NCI-H1417 (cell line): ENCODE measurements at regions not wholly inside any gene's neighbourhood (a gene's known extent, or its start where the extent isn't known, plus 50 kb on each side); places are given as distances from the start of the nearest gene placed in this dataset.
"Not testable (repeated sequence)": the region's sequence is repeated elsewhere in the genome, so short reads cannot be mapped to it uniquely, and the experiment has no call there.

ENCODE experiments used
- DNase-seq, 3 experiments: peaks; one replicate each; lab custom pipeline; 2025; lab: John Stamatoyannopoulos, UW

DNA sequence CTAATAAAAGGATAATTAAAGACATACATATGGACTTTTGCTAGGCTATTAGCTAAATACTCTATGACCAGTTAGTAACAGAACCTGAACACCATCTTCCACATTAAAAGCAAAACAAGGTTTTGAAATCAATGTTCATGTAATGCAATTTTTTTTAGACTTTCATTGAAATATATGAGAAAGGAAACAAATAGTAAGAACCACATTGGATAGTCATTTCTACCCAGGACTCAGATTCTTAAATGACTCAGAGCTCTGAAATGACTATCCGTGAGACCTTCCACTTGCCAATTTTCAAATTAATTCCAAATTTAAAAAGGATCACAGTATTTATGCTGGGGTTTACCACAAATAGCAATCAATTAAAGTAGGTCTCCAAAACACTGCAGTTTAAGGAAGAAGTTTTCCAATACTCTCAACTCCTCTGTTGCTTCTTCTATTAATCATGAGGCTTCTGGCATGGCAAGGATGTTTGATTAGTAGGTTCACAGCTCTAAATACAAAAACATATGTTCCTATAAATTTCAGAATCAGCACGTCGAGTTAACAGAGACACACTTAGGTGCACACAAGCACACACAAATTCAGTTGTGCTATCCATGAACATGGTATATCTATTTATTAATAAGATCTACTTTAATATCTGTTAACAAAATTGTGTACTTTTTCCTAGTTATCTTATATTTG, 841.0 kb downstream of the RNF144A start:
- DNase-seq: no peak

DNA sequence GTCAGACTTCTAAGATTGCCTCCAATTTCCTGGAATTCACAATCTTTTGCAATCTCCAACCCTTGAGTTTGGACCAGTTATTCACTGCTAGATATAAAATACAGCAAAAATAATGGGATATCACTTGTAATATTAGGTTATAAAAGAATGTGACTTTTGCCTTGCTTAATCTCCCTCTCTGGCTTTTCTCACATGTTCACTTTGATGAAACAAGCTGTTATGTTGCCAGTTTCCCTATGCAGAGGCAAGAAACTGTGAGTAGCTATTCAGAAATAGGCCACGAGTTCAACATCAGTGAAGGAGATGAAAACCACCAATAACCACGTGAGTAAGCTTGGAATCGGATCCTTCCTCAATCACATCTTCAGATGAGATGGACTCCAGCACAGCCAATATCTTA, 842.7 kb downstream of the RNF144A start:
- no peak for DNase-seq

DNA sequence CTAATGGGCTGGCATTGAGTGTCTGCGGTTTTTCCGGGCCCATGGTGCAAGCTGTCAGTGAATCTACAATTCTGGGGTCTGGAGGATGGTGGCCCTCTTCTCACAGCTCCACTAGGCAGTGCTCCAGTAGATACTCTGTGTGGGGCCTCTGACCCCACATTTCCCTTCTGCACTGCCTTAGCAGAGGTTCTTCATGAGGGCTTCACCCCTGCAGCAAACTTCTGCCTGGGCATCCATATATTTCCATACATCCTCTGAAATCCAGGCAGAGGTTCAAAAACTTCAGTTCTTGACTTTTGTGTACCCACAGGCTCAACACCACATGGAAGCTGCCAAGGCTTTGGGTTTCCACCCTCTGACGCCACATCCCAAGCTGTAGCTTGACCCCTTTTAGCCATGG, 846.2 kb downstream of the RNF144A start:
- not testable (repeated sequence) for DNase-seq

DNA sequence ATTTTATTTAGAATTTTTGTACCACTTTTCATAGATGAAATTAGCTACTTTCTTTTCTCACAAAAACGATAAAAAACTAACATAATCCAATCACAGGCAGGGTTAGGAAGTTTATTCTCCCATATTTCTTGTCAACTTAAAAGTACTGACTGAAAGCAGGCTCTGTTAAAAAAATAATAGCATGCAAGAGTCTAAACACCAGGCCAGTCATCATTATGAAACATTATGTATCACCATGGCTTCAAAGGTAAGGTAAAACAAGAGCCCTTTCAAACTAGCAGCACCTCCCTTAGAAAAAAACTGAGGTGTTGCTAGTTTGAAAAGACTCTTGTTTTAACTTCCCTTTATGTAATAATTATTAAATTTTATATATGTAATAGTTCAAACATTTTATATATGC, 848.0 kb downstream of the RNF144A start:
- DNase-seq: no peak

DNA sequence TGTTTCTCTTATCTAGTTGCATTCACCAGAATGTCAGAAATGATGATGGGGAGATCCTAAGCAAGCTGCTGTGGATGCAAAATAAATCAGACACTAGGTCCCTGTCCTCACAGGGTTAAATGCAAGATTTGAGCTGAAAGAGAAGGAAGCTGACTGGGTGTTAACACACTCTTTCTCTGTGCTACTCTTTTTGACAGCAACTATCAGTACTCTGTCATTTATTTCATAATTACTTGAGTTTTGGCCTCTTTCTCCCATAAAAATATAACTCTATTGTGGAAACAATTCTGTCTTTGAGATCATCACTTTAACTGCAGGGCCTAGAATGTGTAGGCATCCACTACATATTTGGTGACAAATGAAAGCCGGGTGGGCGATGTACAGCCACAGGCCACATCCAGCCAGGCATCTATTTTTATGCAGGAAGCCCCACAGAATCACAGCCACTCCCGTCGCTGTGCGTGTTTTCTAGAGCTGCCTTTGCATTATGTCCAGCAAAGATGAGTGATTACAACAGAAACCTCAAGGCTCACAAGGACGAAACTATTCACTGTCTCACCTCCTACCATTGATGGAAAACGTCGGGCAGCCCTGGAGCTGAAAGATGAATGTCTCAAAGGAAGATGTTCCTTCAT, 849.0 kb downstream of the RNF144A start:
- no peak for DNase-seq

DNA sequence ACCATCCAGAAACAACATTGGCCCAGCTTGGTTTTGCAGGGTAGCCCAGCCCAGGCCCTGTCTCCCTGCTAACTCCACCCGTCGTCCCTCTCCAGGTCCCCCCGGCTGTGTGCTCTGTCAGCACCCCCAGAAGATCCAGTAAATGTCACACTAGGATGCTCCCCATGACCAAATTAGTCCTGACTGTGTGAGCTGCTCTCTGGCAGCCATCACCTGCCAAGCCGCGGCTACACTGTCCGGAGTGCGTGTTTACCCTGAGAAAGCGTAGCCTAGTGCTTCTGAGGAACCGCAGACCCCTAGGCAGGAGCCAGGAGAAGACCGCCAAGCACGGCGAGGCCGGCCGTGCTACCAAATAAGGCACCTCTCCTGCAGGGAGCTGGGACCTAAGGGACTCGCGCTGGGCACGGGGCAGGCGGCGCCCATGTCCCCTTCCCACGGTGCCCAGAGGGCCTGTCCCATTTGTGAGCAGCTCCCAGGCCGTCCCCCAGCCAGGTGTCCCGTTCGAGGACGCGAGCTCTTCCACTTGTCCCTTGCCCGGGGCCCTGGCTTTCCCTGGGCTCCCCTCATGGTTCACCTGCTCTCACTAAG, 849.9 kb downstream of the RNF144A start:
- DNase-seq: no peak

DNA sequence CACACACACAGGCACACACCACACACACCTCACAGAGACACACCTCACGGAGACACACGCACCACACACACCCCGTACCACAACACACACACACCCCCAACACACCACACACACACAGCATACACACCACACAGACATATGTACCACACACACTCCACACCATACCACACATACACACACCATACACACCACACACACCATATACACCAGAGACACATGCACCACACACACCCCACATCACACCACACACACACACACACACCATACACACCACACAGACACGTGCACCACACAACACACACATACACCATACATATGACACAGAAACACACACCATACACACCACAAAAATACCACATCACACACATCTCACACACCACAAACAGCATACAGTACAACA, 850.7 kb downstream of the RNF144A start:
- DNase-seq: no peak

DNA sequence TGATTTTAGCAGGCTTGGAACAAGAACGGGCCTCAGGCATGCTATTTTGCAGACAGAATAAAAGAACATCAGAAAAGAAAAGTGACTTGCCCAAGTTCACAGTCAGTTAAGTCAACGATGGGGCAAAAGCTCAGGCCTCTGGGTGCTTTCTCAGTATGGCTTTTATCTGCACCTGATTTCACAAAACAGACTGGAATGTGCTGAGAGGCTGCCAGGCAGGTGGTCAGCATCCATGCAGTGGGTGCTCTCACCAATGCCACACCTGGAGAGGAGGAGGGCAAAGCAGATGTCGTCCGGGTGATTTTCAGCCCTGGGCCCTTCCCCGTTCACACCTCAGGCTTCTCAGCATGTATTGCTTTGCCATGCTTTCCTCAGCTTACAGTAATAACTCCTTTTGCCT, 854.6 kb downstream of the RNF144A start:
- peak in 1 of 3 experiments; percentile 66 for DNase-seq

DNA sequence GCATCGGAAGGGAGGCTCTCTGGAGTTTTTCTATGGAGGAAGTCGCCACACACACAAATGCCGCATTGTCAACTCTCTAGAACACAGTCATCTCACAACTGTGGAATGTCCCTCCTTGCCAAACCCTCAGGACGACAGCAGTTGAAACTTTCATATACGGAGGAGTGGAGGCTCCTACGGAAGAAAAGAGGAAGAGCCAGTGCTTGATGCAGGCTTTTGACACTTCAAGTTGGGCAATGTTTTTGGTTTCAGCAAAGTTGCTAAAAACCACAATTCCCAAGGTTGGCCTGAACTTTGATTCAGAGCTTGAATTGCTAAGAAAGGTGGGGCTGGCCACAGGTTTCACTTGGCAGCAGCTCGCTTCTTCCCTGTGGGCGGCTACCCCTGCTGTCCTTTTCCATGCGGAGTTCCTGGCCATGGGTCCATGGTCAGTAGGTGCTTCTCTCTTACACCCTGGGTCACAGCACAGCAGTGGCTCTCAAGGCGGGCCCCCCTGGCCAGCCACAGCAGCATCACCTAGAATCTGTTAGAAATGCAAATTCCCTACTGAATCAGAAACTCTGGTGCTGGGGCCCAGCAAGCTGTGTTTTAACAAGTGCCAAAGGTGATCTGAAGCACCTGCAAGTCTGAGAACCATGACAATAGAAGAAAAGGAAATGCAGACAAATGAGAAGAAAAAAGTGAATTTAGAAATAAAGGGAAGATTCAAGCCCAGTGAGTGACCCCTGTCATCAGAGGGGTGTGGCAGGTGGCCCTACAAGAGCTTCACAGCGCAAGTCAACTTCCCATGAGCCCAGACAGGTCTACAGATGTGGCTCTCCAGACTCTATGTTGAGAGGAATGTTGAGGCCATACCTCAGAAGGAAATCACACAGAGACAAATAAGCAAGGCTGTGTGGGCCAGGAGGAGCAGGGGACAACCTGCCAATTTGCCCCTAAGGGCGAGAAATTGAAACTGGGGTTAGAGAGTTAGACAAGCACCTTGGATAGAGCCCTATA, 856.4 kb downstream of the RNF144A start:
- DNase-seq: no peak

DNA sequence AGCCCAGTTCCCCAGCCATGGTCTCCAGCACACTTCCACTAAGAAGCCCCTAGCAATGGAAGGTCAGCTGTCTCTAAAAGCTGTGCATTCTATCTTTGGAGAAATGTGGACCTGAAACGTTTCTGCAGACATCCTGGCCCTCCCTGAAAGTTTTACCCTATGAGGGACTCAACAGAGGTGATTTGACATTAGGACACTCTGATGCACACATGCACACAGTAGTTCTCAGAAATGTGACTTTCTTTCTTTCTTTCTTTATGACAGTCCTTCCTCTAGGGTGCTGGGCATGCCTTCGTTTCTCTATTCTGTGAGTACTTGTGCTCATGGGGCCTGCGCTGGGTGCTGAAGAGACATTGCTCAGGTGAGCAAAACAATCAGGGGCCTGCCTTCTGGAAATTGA, 857.3 kb downstream of the RNF144A start:
- no peak for DNase-seq

DNA sequence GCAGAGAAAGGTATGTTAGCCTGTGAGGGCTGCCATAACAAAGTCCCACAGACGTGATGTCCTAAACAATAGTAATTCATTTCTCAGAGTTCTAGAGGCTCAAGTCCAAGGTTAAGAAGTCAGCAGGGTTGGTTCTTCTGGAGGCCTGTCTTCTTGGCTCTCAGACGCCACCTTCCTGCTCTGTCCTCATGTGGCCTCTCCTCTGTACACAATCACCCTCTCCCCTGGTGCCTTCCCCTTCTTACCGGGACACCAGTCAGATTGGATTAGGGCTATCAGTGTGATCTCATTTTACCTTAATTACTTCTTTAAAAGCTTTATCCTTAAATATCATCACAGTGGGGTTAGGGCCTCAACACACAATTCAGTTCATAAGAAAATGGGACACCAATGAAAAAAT, 860.5 kb downstream of the RNF144A start:
- no peak for DNase-seq

DNA sequence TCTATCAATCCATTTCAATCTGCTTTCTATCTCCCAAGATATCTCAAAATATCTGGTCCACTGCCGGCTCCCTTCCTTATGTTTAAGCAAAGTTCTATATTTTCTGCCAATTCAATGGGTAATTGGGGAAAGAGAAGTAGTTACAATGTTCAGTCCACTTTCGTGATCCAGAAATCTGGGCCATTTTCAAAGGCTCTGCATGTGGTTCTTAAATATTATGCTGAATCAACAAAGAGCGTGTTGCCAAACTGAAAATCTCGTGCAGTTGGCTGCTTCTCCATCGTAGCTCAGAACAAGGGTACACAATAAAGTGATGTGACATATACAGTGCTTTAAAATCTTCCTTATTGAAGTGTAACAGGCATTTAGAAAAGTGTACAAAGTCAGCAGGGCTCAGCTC, 863.1 kb downstream of the RNF144A start:
- DNase-seq: no peak

DNA sequence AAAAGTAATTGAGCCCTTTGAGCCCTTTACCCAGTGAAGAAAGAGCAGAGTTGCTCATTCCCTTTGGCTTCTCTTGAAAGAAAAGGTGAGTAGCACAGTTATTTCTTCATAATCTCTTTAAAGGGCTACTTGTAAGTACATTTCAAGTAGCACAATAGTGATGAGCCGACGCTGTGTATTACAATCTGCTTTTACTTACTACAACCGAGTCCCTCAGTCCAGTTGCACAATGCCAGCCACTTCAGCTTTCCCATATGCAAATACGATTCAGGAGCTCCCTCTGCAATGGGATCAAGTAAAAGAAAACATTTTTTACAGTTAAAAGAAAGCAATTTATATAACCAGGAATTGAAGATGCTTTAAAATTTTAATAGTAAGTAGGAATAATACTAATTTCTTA, 868.5 kb downstream of the RNF144A start:
- DNase-seq: no peak

DNA sequence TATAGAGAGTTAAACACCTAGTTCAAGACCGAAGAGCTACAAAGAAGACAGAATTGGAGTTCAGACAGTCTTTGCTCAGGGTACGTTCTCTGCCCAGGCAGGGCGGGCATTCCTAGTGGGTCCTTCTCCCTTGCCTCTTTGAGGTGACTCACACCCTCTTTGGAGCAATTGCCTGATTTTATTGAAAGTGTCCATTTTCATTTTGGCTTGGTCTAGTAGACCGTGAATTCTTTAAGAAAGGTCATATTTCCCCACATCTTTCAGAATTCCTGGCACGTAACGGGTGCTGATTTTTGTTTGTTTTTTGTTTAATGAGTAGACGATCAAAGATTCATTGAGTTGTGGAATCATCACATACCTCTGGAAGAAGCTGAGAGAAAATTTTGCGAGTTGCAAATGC, 871.5 kb downstream of the RNF144A start:
- DNase-seq: no peak

DNA sequence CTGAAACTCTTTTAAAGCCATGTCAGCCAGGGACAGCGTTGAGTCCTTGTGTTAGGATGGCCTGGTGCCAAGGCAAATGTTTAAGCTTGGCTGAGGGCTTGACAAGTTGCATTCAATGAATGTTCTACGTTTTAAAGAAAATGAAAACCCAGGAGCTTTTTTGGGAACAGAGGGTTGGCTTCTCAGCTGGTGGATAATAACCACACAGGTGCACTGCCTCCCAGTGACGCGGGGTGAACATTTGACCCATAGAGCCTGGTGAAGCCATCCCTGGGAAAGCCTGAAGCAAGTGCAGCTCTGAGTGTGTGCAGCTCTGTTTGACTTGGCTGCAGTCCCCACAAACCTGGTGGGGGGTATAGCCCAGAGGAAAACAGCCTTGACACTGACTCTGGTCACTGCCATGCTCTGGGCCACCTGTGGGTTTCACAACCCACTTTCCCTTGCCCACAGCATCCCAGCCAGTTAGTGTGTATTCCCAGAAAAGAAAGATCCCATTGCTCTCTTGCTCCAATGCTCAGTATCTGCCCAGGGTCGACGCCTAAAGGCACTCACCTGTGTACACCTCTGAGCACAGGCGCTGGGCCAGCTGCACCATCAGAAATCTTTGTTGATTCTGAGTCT, 874.9 kb downstream of the RNF144A start:
- DNase-seq: peak; percentile 62 to 96 (median 87)

DNA sequence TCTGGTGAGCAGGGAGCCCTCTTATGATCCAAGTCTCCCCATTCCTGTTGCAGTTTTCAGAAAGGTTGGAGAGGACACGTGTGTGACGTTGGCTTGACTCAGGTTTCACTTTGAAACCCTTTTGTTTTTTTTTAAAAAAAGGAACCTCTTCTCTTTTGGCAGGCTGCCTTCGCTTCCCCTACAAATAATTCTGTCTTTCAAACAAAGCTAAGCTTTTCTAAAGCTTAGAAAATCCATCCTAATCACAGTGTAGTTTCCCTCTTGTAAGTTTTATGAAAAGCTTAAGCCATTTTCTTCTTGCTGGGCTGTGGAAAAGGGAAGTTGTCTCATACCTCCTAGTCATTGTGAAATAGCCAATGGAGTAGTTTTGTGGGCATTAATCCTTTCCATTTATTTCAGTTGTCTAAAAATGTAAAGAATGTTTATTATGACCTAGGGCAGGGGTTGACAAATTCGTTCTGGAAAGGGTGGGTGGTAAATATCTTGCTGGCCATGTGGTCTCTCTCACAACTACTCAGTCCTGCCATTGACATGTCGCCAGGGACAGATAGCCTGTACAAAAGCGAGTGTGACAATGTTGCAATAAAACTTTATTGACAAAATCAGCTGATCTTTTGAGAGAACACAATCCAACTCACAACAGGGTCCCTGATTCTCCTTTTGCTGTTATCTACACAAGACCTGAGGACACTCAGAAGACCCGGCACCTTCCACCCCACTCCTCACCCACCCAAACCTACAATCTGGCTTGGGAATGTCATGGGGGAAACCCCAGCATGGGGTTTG, 878.8 kb downstream of the RNF144A start:
- peak in 1 of 3 experiments; percentile 67 for DNase-seq

DNA sequence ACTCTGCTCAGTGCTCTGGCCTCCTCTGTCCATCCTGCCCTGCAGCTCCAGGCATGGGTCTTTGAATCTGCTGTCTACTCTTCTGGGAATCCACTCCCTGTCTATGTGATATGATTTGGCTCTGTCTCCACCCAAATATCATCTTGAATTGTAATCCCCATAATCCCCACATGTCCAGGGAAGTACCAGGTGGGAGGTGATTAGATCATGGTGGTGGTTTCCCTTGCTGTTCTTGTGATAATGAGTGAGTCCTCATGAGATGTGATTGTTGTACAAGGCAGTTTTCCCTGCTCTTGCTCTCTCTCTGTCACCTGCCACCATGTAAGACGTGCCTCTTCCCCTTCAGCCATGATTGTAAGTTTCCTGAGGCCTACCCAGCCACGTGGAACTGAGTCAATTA, 881.8 kb upstream of the ID2 start:
- no peak for DNase-seq

DNA sequence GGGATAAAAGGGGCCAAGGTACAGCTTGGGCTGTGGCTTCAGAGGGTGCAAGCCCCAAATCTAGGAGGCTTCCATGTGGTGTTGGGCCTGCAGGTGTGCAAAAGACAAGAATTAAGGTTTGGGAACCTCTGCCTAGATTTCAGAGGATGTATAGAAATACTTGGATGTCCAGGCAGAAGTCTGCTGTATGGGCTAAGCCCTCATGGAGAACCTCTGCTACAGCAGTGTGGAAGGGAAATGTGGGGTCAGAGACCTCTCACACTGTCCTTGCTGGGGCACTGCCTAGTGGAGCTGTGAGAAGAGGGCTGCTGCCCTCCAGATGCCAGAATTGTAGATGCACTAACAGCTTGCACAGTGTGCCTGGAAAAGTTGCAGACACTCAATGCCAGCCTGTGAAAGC, 880.6 kb upstream of the ID2 start:
- DNase-seq: peak in 1 of 3 experiments; percentile 18

DNA sequence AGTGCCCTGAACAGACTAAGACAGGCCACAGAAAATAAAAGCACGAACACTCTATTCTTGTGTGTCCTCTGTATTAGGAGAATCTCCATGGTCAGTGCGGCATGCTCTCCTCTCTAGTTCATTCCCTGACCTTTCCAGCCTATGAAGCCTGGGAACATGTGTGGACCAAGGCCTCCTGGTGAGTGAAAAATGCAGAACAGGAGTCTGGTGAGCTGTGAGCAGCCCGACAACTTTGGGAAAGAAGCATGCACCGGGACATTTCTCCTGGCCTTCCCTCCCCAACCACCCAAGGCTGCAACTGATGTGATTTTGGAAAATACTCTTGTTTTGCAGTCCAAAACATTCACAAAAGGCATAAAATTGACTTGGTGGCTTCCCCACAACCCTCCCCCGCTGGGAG, 878.3 kb upstream of the ID2 start:
- no peak for DNase-seq

DNA sequence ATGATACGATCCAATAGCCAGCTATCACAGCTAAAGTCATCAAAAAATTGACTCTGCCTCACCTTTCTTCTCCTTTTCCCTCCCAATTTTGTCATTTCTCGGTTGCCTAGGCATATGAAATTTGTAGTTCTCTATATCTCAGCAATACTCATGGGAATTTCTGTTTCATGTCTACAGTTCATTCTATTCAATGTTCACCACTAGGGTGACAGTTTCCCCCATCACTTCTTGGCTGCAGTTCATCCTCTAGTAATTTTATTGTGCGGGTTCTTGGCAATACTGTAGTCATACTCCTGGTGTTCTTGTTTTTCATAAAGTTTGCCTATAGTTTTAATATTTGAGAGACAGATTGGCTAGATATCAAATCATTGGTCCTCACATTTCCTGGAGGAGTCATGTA, 872.2 kb upstream of the ID2 start:
- no peak for DNase-seq

DNA sequence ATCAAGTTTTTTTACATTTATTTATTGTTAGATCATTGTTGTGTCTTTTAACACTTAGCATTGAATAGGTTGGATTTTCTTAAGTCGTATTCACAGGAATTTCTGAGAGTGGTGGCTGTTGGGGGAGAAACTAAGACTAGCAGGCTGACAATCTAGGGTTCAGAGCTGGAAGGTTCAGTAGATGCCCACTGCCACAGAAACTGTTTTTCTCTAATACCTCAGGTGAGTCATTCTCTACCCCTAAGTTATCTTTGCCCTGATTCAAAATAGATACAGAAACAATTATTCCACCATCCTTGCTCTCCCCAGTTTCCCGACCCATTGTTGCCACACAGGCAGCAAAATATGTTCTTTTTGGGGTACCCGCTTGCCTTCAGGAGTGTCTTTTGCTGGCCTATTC, 870.8 kb upstream of the ID2 start:
- DNase-seq: no peak
